GM19468 (cell line): ENCODE measurements at regions not wholly inside any gene's neighbourhood (a gene's known extent, or its start where the extent isn't known, plus 50 kb on each side); places are given as distances from the start of the nearest gene placed in this dataset.
A peak's percentile ranks its signal among the peaks of the same experiment; 100 is the strongest.

Experiments used
- ATAC-seq: cut with Tn5 transposase; IDR thresholded peaks from one replicate; pipeline ENCODE4 v1.9.1; 2021; ENCODE audit warnings: mild to moderate bottlenecking, moderate library complexity, moderate number of reproducible peaks; ENCODE audit not compliant: unreplicated experiment; ENCODE audit errors: extremely low read depth

- peak; percentile 79 for ATAC-seq
Measured at GRCh38 chr7:145036604-145037405, 201.0 kb upstream of the TPK1 start.

- no peak for ATAC-seq
Measured at GRCh38 chr7:145031162-145031561, 195.3 kb upstream of the TPK1 start.

GRCh38 chr7:145030754-145031153, 194.9 kb upstream of the TPK1 start:
- no peak for ATAC-seq

GRCh38 chr7:145020454-145020853, 184.6 kb upstream of the TPK1 start:
- ATAC-seq = no peak

GRCh38 chr7:145016068-145016467, 180.2 kb upstream of the TPK1 start:
- ATAC-seq = no peak

GRCh38 chr7:145009876-145010275, 174.0 kb upstream of the TPK1 start:
- ATAC-seq = no peak

GRCh38 chr7:145005601-145006000, 169.7 kb upstream of the TPK1 start:
- no peak for ATAC-seq

- no peak for ATAC-seq
Measured at GRCh38 chr7:144997512-144997911, 161.7 kb upstream of the TPK1 start.

- ATAC-seq = no peak
Measured at GRCh38 chr7:144995495-144995894, 159.6 kb upstream of the TPK1 start.

GRCh38 chr7:144991041-144991440, 155.2 kb upstream of the TPK1 start:
- no peak for ATAC-seq

GRCh38 chr7:144987686-144988085, 151.8 kb upstream of the TPK1 start:
- no peak for ATAC-seq

GRCh38 chr7:144982133-144982532, 146.3 kb upstream of the TPK1 start:
- no peak for ATAC-seq

GRCh38 chr7:144975882-144976281, 140.0 kb upstream of the TPK1 start:
- no peak for ATAC-seq

GRCh38 chr7:144969787-144970186, 133.9 kb upstream of the TPK1 start:
- ATAC-seq = no peak

GRCh38 chr7:144960763-144961162, 124.9 kb upstream of the TPK1 start:
- no peak for ATAC-seq

- ATAC-seq = no peak
Measured at GRCh38 chr7:144957998-144958397, 122.1 kb upstream of the TPK1 start.

GRCh38 chr7:144955422-144955821, 119.6 kb upstream of the TPK1 start:
- no peak for ATAC-seq

GRCh38 chr7:144941127-144941526, 105.3 kb upstream of the TPK1 start:
- no peak for ATAC-seq

GRCh38 chr7:144937199-144937598, 101.3 kb upstream of the TPK1 start:
- no peak for ATAC-seq

- ATAC-seq = no peak
Measured at GRCh38 chr7:144936314-144936713, 100.5 kb upstream of the TPK1 start.

- ATAC-seq = no peak
Measured at GRCh38 chr7:144910411-144910810, 74.6 kb upstream of the TPK1 start.

GRCh38 chr7:144908943-144909556, 73.2 kb upstream of the TPK1 start:
- ATAC-seq = no peak
